Psoas muscle (tissue), 7 donors: ENCODE measurements at regions not wholly inside any gene's neighbourhood (a gene's known extent, or its start where the extent isn't known, plus 50 kb on each side); places are given as distances from the start of the nearest gene placed in this dataset.

Experiments
- ATAC-seq, 4 donors: fragments of 200-7000 bp; cut with Tn5 transposase; one replicate each; pipeline ENCODE4 v1.9.1; 2020; ENCODE audit warnings: moderate library complexity in 3 of 4, mild to moderate bottlenecking in 2 of 4
- DNase-seq, 2 donors: peaks; one replicate each; pipeline ENCODE4 v3.0.0-alpha.2; 2020
- H3K27ac ChIP-seq: fragments of 200-600 bp; one replicate; pipeline ENCODE4 v1.8.0; 2022
- H3K27me3 ChIP-seq, 3 donors: fragments of 200-600 bp in 1 of 3; one replicate each; pipeline versions ENCODE4 v1.6.1 to v1.8.0; 2013 to 2022; ENCODE audit warnings: low read length in 2 of 3, mild to moderate bottlenecking in 2 of 3, moderate library complexity in 1 of 3; ENCODE audit not compliant: insufficient read depth in 3 of 3
- H3K36me3 ChIP-seq, 2 donors: fragments of 200-600 bp in 1 of 2; one replicate each; pipeline versions ENCODE4 v1.6.1 to v1.8.0; 2013 to 2022; ENCODE audit warnings: low read depth in 1 of 2, mild to moderate bottlenecking in 1 of 2, moderate library complexity in 1 of 2; ENCODE audit not compliant: insufficient read depth in 1 of 2
- H3K4me1 ChIP-seq: fragments of 200-600 bp; one replicate; pipeline ENCODE4 v1.8.0; 2022
- H3K4me3 ChIP-seq: fragments of 200-600 bp; one replicate; pipeline ENCODE4 v1.8.0; 2022; ENCODE audit warnings: mild to moderate bottlenecking
- H3K9me3 ChIP-seq: fragments of 200-600 bp; one replicate; pipeline ENCODE4 v1.8.0; 2022
- WGBS, 3 donors: extraction: QIAGEN DNeasy Blood & Tissue Kit; methylation state at CpG; one replicate each; pipeline versions ENCODE4 v1.1.6 to v1.1.7; 2013; 5-methylcytosine and 5-hydroxymethylcytosine counted together
- intact Hi-C, 2 donors: fragments of 100-400 bp; cut with DNase I; formaldehyde crosslinking; loops; one replicate each; pipeline versions ENCODE4 v1.11.0 to v1.14.2; 2022
- TF ChIP-seq, protein P1 (sequence below): fragments of 200-600 bp; IDR thresholded peaks from one replicate; pipeline ENCODE4 v1.8.0; 2022; ENCODE audit warnings: antibody characterized with exemption
- donor health status: healthy with polysubstance abuse.
- donor health status: DM: no; HTN: no; CAD: no; lungs with moderate emphysema.
- donor health status: Bipolar disorder and iron deficiency.
- donor health status: healthy.
- donor health status: DM: yes; HTN: yes; CAD: no.
- donor health status: DM: no; HTN: no; CAD: no.
- donor health status: DM: yes; HTN: yes; CAD: no.

DNA sequence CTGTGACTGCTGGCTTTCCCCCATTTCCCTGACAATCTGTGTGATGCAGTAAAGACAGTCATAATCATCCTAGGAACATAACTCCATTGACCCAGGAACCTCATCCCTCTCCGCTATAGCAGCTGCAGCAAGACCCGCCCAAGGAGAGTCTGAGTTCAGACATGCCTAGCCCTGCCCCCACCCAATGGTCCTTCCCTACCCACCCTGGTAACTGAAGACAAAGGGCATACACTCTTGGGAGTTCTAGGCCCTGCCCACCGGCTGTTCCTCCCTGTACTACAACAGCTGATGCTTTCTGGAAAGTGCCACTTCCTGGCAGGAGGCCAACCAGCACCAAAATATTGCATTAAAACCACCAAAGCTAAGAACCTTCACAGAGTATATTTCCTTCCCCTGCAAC lies 1035.6 kb downstream of the C4orf33 start:
- Histone ChIP-seq H3K4me1 (no peaks in the 10 kb centered on the region), H3K36me3 (no peaks in the 10 kb centered on the region), H3K27ac (no peak overlapping the region), H3K27me3 (no peaks in the 10 kb centered on the region), H3K9me3 (no peaks in the 10 kb centered on the region), H3K4me3 (no peak overlapping the region)
- DNase-seq (no peak), ATAC-seq (no peak)
- intact Hi-C loops, result no loop called here
- TF ChIP-seq, protein P1, sequence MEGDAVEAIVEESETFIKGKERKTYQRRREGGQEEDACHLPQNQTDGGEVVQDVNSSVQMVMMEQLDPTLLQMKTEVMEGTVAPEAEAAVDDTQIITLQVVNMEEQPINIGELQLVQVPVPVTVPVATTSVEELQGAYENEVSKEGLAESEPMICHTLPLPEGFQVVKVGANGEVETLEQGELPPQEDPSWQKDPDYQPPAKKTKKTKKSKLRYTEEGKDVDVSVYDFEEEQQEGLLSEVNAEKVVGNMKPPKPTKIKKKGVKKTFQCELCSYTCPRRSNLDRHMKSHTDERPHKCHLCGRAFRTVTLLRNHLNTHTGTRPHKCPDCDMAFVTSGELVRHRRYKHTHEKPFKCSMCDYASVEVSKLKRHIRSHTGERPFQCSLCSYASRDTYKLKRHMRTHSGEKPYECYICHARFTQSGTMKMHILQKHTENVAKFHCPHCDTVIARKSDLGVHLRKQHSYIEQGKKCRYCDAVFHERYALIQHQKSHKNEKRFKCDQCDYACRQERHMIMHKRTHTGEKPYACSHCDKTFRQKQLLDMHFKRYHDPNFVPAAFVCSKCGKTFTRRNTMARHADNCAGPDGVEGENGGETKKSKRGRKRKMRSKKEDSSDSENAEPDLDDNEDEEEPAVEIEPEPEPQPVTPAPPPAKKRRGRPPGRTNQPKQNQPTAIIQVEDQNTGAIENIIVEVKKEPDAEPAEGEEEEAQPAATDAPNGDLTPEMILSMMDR, result no peak
- 61 to 77% (median 71%) methylated on average over 3 of the region's 3 CpGs for WGBS, 3 donors

DNA sequence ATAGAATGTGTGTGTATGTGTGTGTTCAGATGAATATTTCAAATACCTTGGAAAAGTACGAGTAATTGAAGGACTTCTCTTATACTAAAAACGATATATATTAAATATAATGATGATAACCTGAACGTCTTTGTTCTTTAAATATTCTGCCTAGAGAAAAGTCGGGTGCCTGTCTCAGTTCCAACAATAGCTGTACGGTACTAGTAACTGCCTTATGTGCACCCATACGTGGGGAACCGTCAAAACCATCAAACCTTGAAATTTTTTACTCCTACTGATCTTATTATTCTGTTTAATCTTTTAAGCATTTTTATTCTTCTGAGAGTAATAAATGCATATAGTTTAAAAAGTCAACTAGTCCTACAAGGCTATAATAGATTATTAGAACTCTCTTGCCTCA lies 1045.7 kb downstream of the C4orf33 start:
- peaks cover 4% of the 10 kb centered on the region for H3K9me3 ChIP-seq
- TF ChIP-seq, protein P1, result no peak
- no peak overlapping the region for H3K4me3 ChIP-seq
- ATAC-seq (no peak), DNase-seq (no peak)
- H3K27me3 ChIP-seq, result no peaks in the 10 kb centered on the region
- WGBS, 3 donors, result 74 to 87% (median 83%) methylated on average over 7 of the region's 7 CpGs
- no peak overlapping the region for H3K27ac ChIP-seq
- H3K36me3 ChIP-seq, result no peaks in the 10 kb centered on the region
- no peaks in the 10 kb centered on the region for H3K4me1 ChIP-seq
- intact Hi-C loops, result no loop called here

DNA sequence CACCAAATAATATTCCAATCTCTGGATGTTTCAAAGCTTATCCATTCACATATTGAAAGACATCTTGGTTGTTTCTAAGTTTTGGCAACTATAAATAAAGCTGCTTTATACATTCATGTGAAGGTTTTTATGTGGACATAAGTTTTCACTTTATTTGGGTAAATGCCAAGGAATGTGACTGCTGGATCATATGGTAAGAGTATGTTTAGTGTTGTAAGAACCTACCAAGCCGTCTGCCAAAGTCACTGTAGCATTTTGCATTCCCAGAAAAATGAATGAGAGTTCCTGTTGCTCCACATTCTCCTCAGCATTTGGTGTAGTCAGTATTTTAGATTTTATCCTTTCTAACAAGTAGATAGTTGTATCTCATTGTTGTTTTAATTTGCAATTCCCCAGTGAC lies 1047.7 kb downstream of the C4orf33 start:
- Histone ChIP-seq H3K36me3 (no peaks in the 10 kb centered on the region), H3K4me3 (no peak overlapping the region), H3K4me1 (no peaks in the 10 kb centered on the region), H3K27me3 (no peaks in the 10 kb centered on the region), H3K9me3 (peaks cover 4% of the 10 kb centered on the region), H3K27ac (no peak overlapping the region)
- TF ChIP-seq, protein P1, result no peak
- WGBS, 3 donors, result 19 to 38% (median 29%) methylated on average over 1 of the region's 1 CpG
- DNase-seq (no peak), ATAC-seq (no peak)
- intact Hi-C loops, result no loop called here

DNA sequence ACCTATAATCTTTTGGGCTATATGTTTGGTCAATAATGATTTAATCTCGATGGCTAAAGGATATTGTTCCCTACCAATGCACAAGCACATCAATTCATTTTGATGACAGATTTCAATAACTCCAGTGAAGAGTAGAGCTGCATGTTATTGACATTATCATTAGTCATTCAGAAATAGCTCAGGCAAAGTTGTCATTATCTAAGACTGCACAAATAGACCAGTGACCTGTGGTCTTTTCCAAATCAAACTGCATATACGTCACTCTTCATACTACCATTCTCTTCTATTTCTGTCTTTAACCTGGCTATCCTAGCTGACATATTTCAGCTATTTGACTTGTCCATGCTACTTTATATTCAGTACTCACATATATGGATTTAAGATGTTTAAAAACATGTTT lies 1050.8 kb downstream of the C4orf33 start:
- H3K27me3 ChIP-seq, result no peaks in the 10 kb centered on the region
- no peaks in the 10 kb centered on the region for H3K4me1 ChIP-seq
- 77 to 81% (median 79%) methylated on average over 2 of the region's 2 CpGs for WGBS, 3 donors
- H3K36me3 ChIP-seq, result no peaks in the 10 kb centered on the region
- H3K9me3 ChIP-seq, result peaks cover 4% of the 10 kb centered on the region
- intact Hi-C loops, result no loop called here
- no peak overlapping the region for H3K4me3 ChIP-seq
- no peak overlapping the region for H3K27ac ChIP-seq
- no peak for ATAC-seq
- no peak for DNase-seq
- TF ChIP-seq, protein P1, result no peak

DNA sequence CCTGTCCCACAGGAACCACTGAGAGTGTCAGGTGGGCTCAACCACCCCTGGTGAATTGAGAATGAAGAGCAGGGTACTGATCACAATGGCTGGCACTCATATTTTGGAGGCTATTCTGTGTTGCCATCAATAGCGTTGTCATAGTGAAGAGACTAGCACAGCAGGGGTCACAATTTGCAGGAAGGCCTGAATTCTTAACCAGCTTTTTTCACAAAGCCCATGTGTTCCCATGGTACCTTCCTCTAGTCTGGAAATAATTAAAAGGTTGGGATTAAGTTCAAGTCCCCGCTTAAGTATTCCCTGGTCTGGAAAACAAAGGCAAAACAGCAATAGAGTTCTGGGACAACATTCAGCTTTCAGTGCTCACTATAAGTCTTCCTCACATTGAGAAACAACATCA lies 1051.7 kb downstream of the C4orf33 start:
- H3K27me3 ChIP-seq, result no peaks in the 10 kb centered on the region
- ATAC-seq, result no peak
- 72 to 75% (median 72%) methylated on average over 2 of the region's 2 CpGs for WGBS, 3 donors

More for the DNA sequence above, 1051.7 kb downstream of the C4orf33 start:
- Histone ChIP-seq H3K4me1 (no peaks in the 10 kb centered on the region), H3K4me3 (no peak overlapping the region), H3K27ac (no peak overlapping the region), H3K36me3 (no peaks in the 10 kb centered on the region), H3K9me3 (peaks cover 4% of the 10 kb centered on the region)
- TF ChIP-seq, protein P1, result no peak
- no peak for DNase-seq
- intact Hi-C loops, result no loop called here
